IMR-90 (cell line): ENCODE measurements at regions not wholly inside any gene's neighbourhood (a gene's known extent, or its start where the extent isn't known, plus 50 kb on each side); places are given as distances from the start of the nearest gene placed in this dataset.

ENCODE experiments used
- ATAC-seq: fragments of 200-7000 bp; cut with Tn5 transposase; 2 replicates; pipeline ENCODE4 v1.9.1; 2020; ENCODE audit warnings: low read depth, mild to moderate bottlenecking, moderate library complexity
- BruUV-seq: library from RNA; stranded (reverse); fragments of 400-500 nt; replicated peaks from 2 replicates; lab custom pipeline; 2021; lab: Mats Ljungman, UMichigan
- CTCF ChIA-PET: fragments of 300-600 bp; formaldehyde crosslinking; extraction: SDS; loops from one replicate; lab custom pipeline; 2021; ENCODE audit warnings: antibody characterized with exemption; lab: Yijun Ruan, JAX
- POLR2A ChIA-PET: fragments of 300-600 bp; sonication (Branson Sonifier 250); formaldehyde crosslinking; loops from one replicate; lab custom pipeline; 2022; ENCODE audit warnings: antibody characterized with exemption; ENCODE audit not compliant: unreplicated experiment; lab: Charles Lee
- DNase-seq: peaks from one replicate; pipeline ENCODE4 v3.0.0; 2013
- H2AFZ ChIP-seq: replicated peaks from 2 replicates; pipeline ENCODE3; 2013; ENCODE audit warnings: low read length, mild to moderate bottlenecking; ENCODE audit not compliant: poor library complexity
- H2AK5ac ChIP-seq: 2 replicates; pipeline ENCODE4 v1.6.1; 2013; ENCODE audit warnings: low read depth, low read length, inconsistent platforms
- H2AK9ac ChIP-seq: replicated peaks from 2 replicates; pipeline ENCODE3; 2013; ENCODE audit warnings: mild to moderate bottlenecking, low read depth, low read length, moderate library complexity; ENCODE audit not compliant: poor library complexity
- H2BK120ac ChIP-seq: 2 replicates; pipeline ENCODE4 v1.6.1; 2013; ENCODE audit warnings: low read depth, low read length, inconsistent platforms
- H2BK15ac ChIP-seq: 3 replicates; pipeline ENCODE4 v1.6.1; 2013; ENCODE audit warnings: low read depth, low read length, inconsistent platforms
- H2BK20ac ChIP-seq: 2 replicates; pipeline ENCODE4 v1.6.1; 2013; ENCODE audit warnings: low read depth, mild to moderate bottlenecking, inconsistent platforms, low read length, moderate library complexity
- H2BK5ac ChIP-seq: 2 replicates; pipeline ENCODE4 v1.6.1; 2013; ENCODE audit warnings: mild to moderate bottlenecking, low read depth, low read length, inconsistent platforms; ENCODE audit not compliant: poor library complexity, severe bottlenecking
- H3K14ac ChIP-seq: replicated peaks from 2 replicates; pipeline ENCODE4 v1.6.1; 2013; ENCODE audit warnings: low read depth, low read length, inconsistent platforms
- H3K18ac ChIP-seq: 2 replicates; pipeline ENCODE4 v1.6.1; 2013; ENCODE audit warnings: low read depth, low read length, control low read depth
- H3K23ac ChIP-seq: 2 replicates; pipeline ENCODE4 v1.6.1; 2013; ENCODE audit warnings: low read depth, low read length, inconsistent platforms
- H3K27ac ChIP-seq: 2 replicates; pipeline ENCODE4 v1.5.1; 2013; ENCODE audit warnings: mild to moderate bottlenecking, control low read depth, low read length; ENCODE audit not compliant: insufficient read depth
- H3K27me3 ChIP-seq: 2 replicates; pipeline ENCODE4 v1.6.1; 2013; ENCODE audit warnings: low read length; ENCODE audit not compliant: control insufficient read depth, insufficient read depth
- H3K36me3 ChIP-seq: 2 replicates; pipeline ENCODE4 v1.6.1; 2013; ENCODE audit warnings: low read length, mixed read lengths; ENCODE audit not compliant: control insufficient read depth, insufficient read depth
- H3K4ac ChIP-seq: 2 replicates; pipeline ENCODE4 v1.6.1; 2013; ENCODE audit warnings: low read depth, low read length, inconsistent platforms
- H3K4me1 ChIP-seq: 2 replicates; pipeline ENCODE4 v1.6.1; 2013; ENCODE audit warnings: low read length, mixed read lengths; ENCODE audit not compliant: control insufficient read depth, insufficient read depth
- H3K4me2 ChIP-seq: 2 replicates; pipeline ENCODE4 v1.6.1; 2013; ENCODE audit warnings: low read depth, mild to moderate bottlenecking, control low read depth, low read length, moderate library complexity
- H3K4me3 ChIP-seq: 2 replicates; pipeline ENCODE4 v1.5.1; 2013; ENCODE audit warnings: low read depth, mild to moderate bottlenecking, control low read depth, low read length, moderate library complexity; ENCODE audit not compliant: insufficient read depth
- H3K56ac ChIP-seq: 2 replicates; pipeline ENCODE4 v1.6.1; 2013; ENCODE audit warnings: low read length, inconsistent platforms; ENCODE audit not compliant: insufficient read depth; ENCODE audit errors: extremely low read depth
- H3K79me1 ChIP-seq, 2 experiments: 2 replicates each; pipeline ENCODE4 v1.6.1; 2013; ENCODE audit warnings: low read length in 2 of 2, inconsistent platforms in 1 of 2, low read depth in 1 of 2
- H3K9ac ChIP-seq: 2 replicates; pipeline ENCODE4 v1.6.1; 2013; ENCODE audit warnings: low read depth, low read length, control low read depth
- H3K9me1 ChIP-seq: 2 replicates; pipeline ENCODE4 v1.6.1; 2013; ENCODE audit warnings: low read length, inconsistent platforms; ENCODE audit not compliant: insufficient read depth
- H3K9me3 ChIP-seq: 2 replicates; pipeline ENCODE4 v1.6.1; 2013; ENCODE audit warnings: low read length; ENCODE audit not compliant: control insufficient read depth, insufficient read depth
- H4K20me1 ChIP-seq: 2 replicates; pipeline ENCODE4 v1.6.1; 2013; ENCODE audit warnings: low read length, inconsistent platforms; ENCODE audit not compliant: insufficient read depth
- H4K5ac ChIP-seq: 2 replicates; pipeline ENCODE4 v1.6.1; 2013; ENCODE audit warnings: mild to moderate bottlenecking, low read depth, low read length, control low read depth
- H4K8ac ChIP-seq, 2 experiments: 2 replicates each; pipeline ENCODE4 v1.6.1; 2013; ENCODE audit warnings: low read depth in 2 of 2, low read length in 2 of 2, control low read depth in 1 of 2, inconsistent platforms in 1 of 2
- H4K91ac ChIP-seq: 2 replicates; pipeline ENCODE4 v1.6.1; 2013; ENCODE audit warnings: low read depth, low read length, inconsistent platforms; ENCODE audit not compliant: insufficient read depth
- BHLHE40 ChIP-seq: fragments of 150-350 bp; IDR thresholded peaks from 2 replicates; pipeline ENCODE4 v1.6.1; 2016; ENCODE audit warnings: mild to moderate bottlenecking, low read depth, low read length
- CEBPB ChIP-seq: IDR thresholded peaks from 2 replicates; pipeline ENCODE4 v1.6.1; 2012; ENCODE audit warnings: low read depth, low read length, improper control_type of control experiment
- CHD1 ChIP-seq: IDR thresholded peaks from 2 replicates; pipeline ENCODE4 v1.6.1; 2012; ENCODE audit warnings: low read depth, low read length, improper control_type of control experiment
- CTCF ChIP-seq: conservative IDR thresholded peaks from 2 replicates; pipeline ENCODE4 v1.5.1; 2012; ENCODE audit warnings: mild to moderate bottlenecking, low read depth, low read length, improper control_type of control experiment
- ELK1 ChIP-seq: fragments of 150-350 bp; IDR thresholded peaks from 2 replicates; pipeline ENCODE4 v1.6.1; 2016; ENCODE audit warnings: low read depth, mild to moderate bottlenecking, low read length, moderate library complexity, borderline replicate concordance
- FOS ChIP-seq: fragments of 150-350 bp; IDR thresholded peaks from 2 replicates; pipeline ENCODE4 v1.6.1; 2016; ENCODE audit warnings: low read depth, low read length
- MAFK ChIP-seq: IDR thresholded peaks from 2 replicates; pipeline ENCODE4 v1.6.1; 2012; ENCODE audit warnings: low read depth, low read length, improper control_type of control experiment
- MAZ ChIP-seq: IDR thresholded peaks from 2 replicates; pipeline ENCODE4 v1.6.1; 2012; ENCODE audit warnings: low read depth, mild to moderate bottlenecking, low read length, improper control_type of control experiment, moderate library complexity, borderline replicate concordance
- MXI1 ChIP-seq: IDR thresholded peaks from 2 replicates; pipeline ENCODE4 v1.6.1; 2012; ENCODE audit warnings: low read depth, mild to moderate bottlenecking, low read length, moderate library complexity, borderline replicate concordance
- NFE2L2 ChIP-seq: fragments of 150-350 bp; IDR thresholded peaks from 2 replicates; pipeline ENCODE4 v1.6.1; 2016; ENCODE audit warnings: low read depth, mild to moderate bottlenecking, low read length
- POLR2A ChIP-seq: IDR thresholded peaks from 2 replicates; pipeline ENCODE4 v1.6.1; 2012; ENCODE audit warnings: mild to moderate bottlenecking, low read depth, low read length
- RAD21 ChIP-seq: IDR thresholded peaks from 2 replicates; pipeline ENCODE4 v1.6.1; 2012; ENCODE audit warnings: low read length, improper control_type of control experiment
- RCOR1 ChIP-seq: IDR thresholded peaks from 2 replicates; pipeline ENCODE4 v1.6.1; 2012; ENCODE audit warnings: mild to moderate bottlenecking, low read length, improper control_type of control experiment; ENCODE audit not compliant: insufficient replicate concordance
- RFX5 ChIP-seq: IDR thresholded peaks from 2 replicates; pipeline ENCODE4 v1.8.0; 2012; ENCODE audit warnings: low read depth, mild to moderate bottlenecking, low read length, moderate library complexity
- SMC3 ChIP-seq: fragments of 150-350 bp; IDR thresholded peaks from 2 replicates; pipeline ENCODE4 v1.6.1; 2016; ENCODE audit warnings: low read depth, mild to moderate bottlenecking, antibody characterized with exemption, low read length, moderate library complexity
- USF2 ChIP-seq: fragments of 150-350 bp; IDR thresholded peaks from 2 replicates; pipeline ENCODE4 v1.6.1; 2017; ENCODE audit warnings: mild to moderate bottlenecking, antibody characterized with exemption, low read length, low read depth
- dilution Hi-C: fragments of 300-500 bp; cut with HindIII; formaldehyde crosslinking; loops from one replicate; pipeline ENCODE4 v1.14.3; 2018; ENCODE audit warnings: low sequenced_read_pairs; ENCODE audit not compliant: unreplicated experiment
- in situ Hi-C: fragments of 300-500 bp; cut with MboI; formaldehyde crosslinking; loops from 3 replicates; pipeline ENCODE4 v1.14.3; 2019; ENCODE audit warnings: low sequenced_read_pairs, inconsistent platforms, mixed read lengths
- intact Hi-C: fragments of 100-400 bp; cut with micrococcal nuclease; formaldehyde crosslinking; loops from 2 replicates; pipeline ENCODE4 v1.10.0; 2022

GRCh38 chr3:10732292-10732691 lies 83.7 kb upstream of the SLC6A11 start:
- H4K91ac ChIP-seq = no peak overlapping the region
- H2BK15ac ChIP-seq = no peak overlapping the region
- no peak overlapping the region for H3K9ac ChIP-seq
- H3K9me1 ChIP-seq = no peaks in the 10 kb centered on the region
- no peak overlapping the region for H2BK120ac ChIP-seq
- dilution Hi-C loops = no loop called here
- TF ChIP-seq USF2 (no peak), SMC3 (no peak), MXI1 (no peak), BHLHE40 (no peak), RAD21 (no peak), POLR2A (no peak), RCOR1 (no peak), MAFK (no peak), CEBPB (no peak), CHD1 (no peak), CTCF (no peak), FOS (no peak), MAZ (no peak), ELK1 (no peak), RFX5 (no peak), NFE2L2 (no peak)
- CTCF ChIA-PET = interaction anchor here (1.5 kb wide), 1 partner anchor 26 kb away, joined by 4 read pairs; no protein-coding TSS in a partner anchor
- no peak overlapping the region for H2AK9ac ChIP-seq
- no peak overlapping the region for H3K4me3 ChIP-seq
- no peak overlapping the region for H3K27ac ChIP-seq
- ATAC-seq (no peak), DNase-seq (no peak)
- no peak overlapping the region for H3K4me2 ChIP-seq
- H2BK20ac ChIP-seq = no peak overlapping the region
- POLR2A ChIA-PET = no interaction called here
- H2AK5ac ChIP-seq = no peak overlapping the region
- no peaks in the 10 kb centered on the region for H4K20me1 ChIP-seq
- H3K56ac ChIP-seq = no peak overlapping the region
- no peaks in the 10 kb centered on the region for H3K79me1 ChIP-seq
- H3K14ac ChIP-seq = no peak overlapping the region
- no peaks in the 10 kb centered on the region for H3K4me1 ChIP-seq
- in situ Hi-C loops = no loop called here
- H4K5ac ChIP-seq = no peak overlapping the region
- no TSS peak for BruUV-seq
- H2AFZ ChIP-seq = no peak overlapping the region
- H3K36me3 ChIP-seq = no peaks in the 10 kb centered on the region
- H3K4ac ChIP-seq = no peak overlapping the region
- H2BK5ac ChIP-seq = no peak overlapping the region
- no peaks in the 10 kb centered on the region; the same call in 1 of the 2 replicates for H3K9me3 ChIP-seq
- H3K27me3 ChIP-seq = no peaks in the 10 kb centered on the region
- intact Hi-C loops = no loop called here
- H3K23ac ChIP-seq = no peak overlapping the region
- no peak overlapping the region for H4K8ac ChIP-seq
- H3K18ac ChIP-seq = no peak overlapping the region
